Ectodermal cell (in vitro differentiated cells): ENCODE measurements at regions not wholly inside any gene's neighbourhood (a gene's known extent, or its start where the extent isn't known, plus 50 kb on each side); places are given as distances from the start of the nearest gene placed in this dataset.

Source experiments
- H3K27ac ChIP-seq: 2 replicates; pipeline ENCODE4 v1.7.0; 2013; ENCODE audit warnings: mild to moderate bottlenecking, low read depth, low read length; ENCODE audit not compliant: insufficient read depth, poor library complexity, severe bottlenecking
- H3K27me3 ChIP-seq: 2 replicates; pipeline ENCODE4 v1.7.0; 2013; ENCODE audit warnings: mild to moderate bottlenecking, low read length; ENCODE audit not compliant: insufficient read depth, control insufficient read depth, poor library complexity, severe bottlenecking
- H3K36me3 ChIP-seq: one replicate; pipeline ENCODE4 v1.7.0; 2013; ENCODE audit warnings: low read length; ENCODE audit not compliant: control insufficient read depth, insufficient read depth
- H3K4me1 ChIP-seq: one replicate; pipeline ENCODE4 v1.7.0; 2013; ENCODE audit warnings: low read length; ENCODE audit not compliant: control insufficient read depth, insufficient read depth
- H3K4me3 ChIP-seq: 2 replicates; pipeline ENCODE4 v1.7.0; 2013; ENCODE audit warnings: low read depth, low read length, control low read depth; ENCODE audit not compliant: insufficient read depth
- H3K9me3 ChIP-seq: 2 replicates; pipeline ENCODE4 v1.7.0; 2013; ENCODE audit warnings: mild to moderate bottlenecking, low read length, moderate library complexity; ENCODE audit not compliant: control insufficient read depth
- WGBS, 2 experiments: methylation state at CpG; one replicate each; pipeline ENCODE4 v1.1.7; 2013; ENCODE audit warnings: missing lambda C conversion rate in 2 of 2; 5-methylcytosine and 5-hydroxymethylcytosine counted together

DNA sequence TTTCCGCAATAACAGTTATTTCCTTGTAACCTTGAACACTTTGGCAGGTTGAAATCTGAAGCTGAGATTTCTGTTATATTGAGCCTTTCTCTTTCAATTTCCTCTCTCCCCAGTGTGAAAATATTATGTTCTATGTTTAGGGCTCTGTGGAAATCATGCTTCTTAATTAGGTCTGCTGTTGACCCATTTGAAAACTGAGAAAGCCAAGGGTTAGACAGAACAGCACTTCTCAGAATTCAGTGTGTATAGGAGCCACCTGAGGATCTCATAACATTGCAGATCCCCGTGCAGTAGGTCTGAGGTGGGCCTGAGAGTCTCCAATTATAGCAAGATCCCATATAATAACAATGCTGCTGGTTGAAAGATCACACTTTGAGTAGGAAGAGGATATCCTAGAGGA lies 230.2 kb upstream of the NT5C1B start:
- WGBS, 2 experiments: 91 to 93% methylated on average over 2 of the region's 2 CpGs
- H3K4me3 ChIP-seq: no peak overlapping the region
- H3K4me1 ChIP-seq: no peaks in the 10 kb centered on the region
- no peaks in the 10 kb centered on the region for H3K9me3 ChIP-seq
- no peaks in the 10 kb centered on the region for H3K36me3 ChIP-seq
- H3K27ac ChIP-seq: no peak overlapping the region
- H3K27me3 ChIP-seq: no peaks in the 10 kb centered on the region

DNA sequence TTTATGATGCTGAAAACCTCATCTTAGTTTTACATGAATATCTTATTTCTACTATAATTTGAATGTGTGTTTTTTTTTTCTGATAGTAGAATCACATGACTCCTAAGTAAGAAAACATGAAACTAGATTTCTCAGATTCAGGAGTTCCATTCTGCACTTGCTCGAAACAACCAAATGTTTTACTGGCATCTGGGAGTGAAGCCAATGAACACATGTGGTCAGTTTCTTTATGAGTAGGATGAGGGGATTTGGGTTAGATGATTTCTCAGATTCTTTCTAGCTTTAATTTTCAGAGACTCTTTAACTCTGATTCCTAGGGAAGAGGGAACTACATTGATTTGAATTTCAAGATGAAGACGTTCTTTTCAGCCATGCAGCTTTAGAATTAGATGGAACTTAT lies 225.0 kb upstream of the NT5C1B start:
- Histone ChIP-seq H3K4me3 (no peak overlapping the region), H3K27ac (no peak overlapping the region), H3K36me3 (no peaks in the 10 kb centered on the region), H3K9me3 (no peaks in the 10 kb centered on the region), H3K27me3 (no peaks in the 10 kb centered on the region), H3K4me1 (no peaks in the 10 kb centered on the region)
- WGBS, 2 experiments: 90 to 100% methylated on average over 1 to 2 of the region's 2 CpGs

DNA sequence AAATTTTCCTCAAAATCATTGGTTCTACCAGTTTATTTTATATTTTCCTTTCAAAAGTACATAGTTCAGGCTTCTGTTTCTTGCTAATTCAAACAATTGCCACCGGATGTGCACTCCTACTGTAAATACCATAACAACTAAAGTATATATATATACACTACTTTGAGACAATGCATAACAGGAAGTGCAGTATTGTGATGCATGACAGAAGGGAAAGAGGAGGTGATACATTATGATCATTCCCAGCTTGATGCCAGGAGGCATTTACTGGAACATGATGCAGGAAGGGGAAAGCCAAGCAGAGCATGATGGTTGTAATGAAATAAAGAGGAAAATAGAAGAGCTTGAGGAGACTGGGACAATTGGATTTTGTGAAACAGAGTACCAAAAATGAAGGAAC lies 215.2 kb upstream of the NT5C1B start:
- no peaks in the 10 kb centered on the region for H3K27me3 ChIP-seq
- no peak overlapping the region for H3K27ac ChIP-seq
- no peaks in the 10 kb centered on the region for H3K4me1 ChIP-seq
- H3K36me3 ChIP-seq: no peaks in the 10 kb centered on the region
- no peaks in the 10 kb centered on the region for H3K9me3 ChIP-seq
- no peak overlapping the region for H3K4me3 ChIP-seq
- WGBS, 2 experiments: 56% methylated on average over 1 of the region's 1 CpG; no CpG with 5 or more reads in 1 of the 2 experiments

DNA sequence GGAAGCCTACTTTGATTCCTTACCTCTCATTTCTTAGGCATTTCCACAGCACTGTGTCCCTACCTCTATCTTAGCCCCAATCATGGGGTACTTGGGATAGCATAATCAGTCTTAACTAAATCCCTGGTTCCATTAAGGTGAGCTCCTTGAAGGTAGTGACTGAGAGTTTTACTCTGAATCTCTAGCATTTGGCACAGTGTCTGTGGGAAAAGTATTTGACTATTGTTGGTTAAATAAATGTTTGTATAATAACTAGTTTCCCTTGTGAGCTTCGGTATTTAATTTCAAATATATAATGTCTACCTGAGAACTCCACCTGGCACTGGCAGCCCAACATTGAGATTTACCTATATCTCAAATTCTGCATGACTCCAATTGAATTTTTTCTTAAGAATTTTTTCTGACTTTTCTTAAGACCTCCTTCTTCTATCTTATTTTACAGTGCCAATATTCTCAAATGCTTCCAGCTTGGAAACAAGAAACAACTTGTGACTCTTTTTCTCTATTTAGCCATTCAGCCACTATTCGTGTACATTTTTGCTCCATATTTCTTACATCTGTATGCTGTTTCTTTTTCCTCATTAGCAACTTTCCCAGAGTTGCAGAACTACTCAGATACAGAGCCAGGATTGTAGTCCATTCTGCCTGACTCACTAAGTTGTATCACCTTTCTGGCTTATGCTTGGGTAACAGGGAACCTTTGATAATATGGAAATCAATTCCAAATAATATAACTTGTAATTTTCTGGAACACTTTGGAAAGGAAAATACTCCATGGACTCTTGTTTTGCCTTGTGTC lies 214.0 kb upstream of the NT5C1B start:
- no peaks in the 10 kb centered on the region for H3K27me3 ChIP-seq
- no peaks in the 10 kb centered on the region for H3K36me3 ChIP-seq
- no peak overlapping the region for H3K27ac ChIP-seq
- H3K4me3 ChIP-seq: no peak overlapping the region
- WGBS, 2 experiments: 91 to 93% methylated on average over 2 of the region's 2 CpGs
- H3K4me1 ChIP-seq: no peaks in the 10 kb centered on the region
- H3K9me3 ChIP-seq: no peaks in the 10 kb centered on the region

DNA sequence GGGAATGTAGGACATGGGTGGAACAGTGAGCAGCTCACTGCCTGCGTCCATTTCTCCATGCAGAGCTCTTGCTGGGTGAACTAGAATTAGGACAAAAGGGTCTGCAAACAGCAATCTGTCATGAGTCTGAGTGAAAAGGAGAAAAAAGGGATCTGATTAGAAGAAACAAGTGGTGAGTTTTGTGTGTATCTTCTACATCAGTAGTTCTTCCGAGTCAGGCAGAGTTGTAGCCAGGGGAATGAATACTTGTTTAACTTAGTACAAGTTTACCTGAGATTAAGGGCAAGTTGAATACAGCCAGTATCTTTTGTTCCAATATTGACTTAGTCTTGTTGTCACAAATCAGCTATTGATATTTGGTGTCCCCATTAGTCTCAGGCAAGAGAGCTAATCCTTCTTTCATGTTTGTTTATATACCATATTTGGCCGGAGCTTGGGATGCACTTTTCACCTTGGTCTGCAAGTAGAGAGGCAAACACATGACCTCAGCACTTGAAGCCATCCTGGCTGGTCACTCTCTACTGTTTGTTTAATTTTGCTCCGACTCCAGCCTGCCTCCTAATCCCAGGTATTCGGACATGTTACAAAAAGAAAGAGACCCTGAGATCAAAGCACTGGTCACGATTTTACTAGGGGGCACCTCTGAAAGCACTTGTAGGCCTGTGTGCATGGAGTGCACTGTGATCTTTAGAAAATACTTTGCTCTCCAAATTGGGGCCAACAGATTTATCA lies 211.0 kb upstream of the NT5C1B start:
- Histone ChIP-seq H3K27ac (no peak overlapping the region), H3K4me3 (no peak overlapping the region), H3K36me3 (no peaks in the 10 kb centered on the region), H3K9me3 (no peaks in the 10 kb centered on the region), H3K27me3 (no peaks in the 10 kb centered on the region), H3K4me1 (no peaks in the 10 kb centered on the region)
- 84 to 89% methylated on average over 6 of the region's 6 CpGs for WGBS, 2 experiments

DNA sequence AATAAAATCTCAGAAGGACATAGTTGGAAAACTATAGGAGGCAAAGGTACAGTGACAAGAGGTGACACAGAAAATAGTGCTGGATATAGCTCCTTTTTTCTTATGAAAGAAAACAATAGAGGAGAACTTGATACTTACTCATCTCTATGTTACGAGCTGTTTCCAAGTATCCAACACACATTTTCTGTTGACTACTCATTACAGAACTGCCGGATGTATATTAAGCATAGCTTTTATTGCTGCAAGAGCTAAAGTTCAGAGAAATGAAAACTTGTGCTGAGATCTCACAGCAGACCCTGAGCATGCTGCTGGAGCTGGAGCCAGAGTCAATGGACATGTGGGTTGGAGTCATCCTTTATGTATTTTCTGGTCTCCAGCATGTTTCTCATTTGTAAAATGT lies 210.0 kb upstream of the NT5C1B start:
- Histone ChIP-seq H3K9me3 (no peaks in the 10 kb centered on the region), H3K27me3 (no peaks in the 10 kb centered on the region), H3K4me1 (no peaks in the 10 kb centered on the region), H3K27ac (no peak overlapping the region), H3K36me3 (no peaks in the 10 kb centered on the region), H3K4me3 (no peak overlapping the region)
- WGBS, 2 experiments: 92 to 100% methylated on average over 1 to 2 of the region's 2 CpGs

DNA sequence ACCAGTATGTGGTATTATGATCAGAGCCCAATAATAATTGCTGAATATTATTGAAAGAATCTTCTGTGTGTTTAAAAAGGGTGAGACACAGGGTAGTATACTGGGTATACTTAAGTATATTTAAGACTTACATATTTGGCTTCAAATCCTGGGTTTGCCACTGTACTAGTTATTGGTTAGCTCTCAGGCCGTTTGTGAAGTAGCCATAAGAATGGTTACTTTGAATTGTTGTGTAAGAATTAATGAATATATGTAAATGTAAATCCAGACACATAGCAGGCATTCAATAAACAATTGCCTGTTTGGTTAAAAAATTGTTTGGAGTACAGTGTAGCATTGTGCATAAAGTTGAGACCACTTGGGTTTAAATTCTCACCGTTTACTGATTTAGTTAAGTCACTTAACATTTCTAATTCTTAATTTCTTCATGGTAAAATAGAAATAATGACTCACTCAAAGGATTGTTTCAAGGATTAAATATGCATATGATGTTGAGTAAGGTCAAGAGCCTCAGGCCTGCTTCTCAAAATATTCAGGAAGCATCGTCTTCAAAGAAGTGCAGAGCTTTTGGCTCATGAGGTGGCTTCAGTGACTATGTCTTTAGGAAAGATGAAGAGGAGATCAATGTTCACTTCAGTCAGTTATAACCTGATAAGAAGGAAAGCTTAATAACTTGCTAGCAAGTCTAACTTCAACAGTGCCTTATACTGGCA lies 207.9 kb upstream of the NT5C1B start:
- WGBS, 2 experiments: 91 to 96% methylated on average over 2 to 3 of the region's 3 CpGs

DNA sequence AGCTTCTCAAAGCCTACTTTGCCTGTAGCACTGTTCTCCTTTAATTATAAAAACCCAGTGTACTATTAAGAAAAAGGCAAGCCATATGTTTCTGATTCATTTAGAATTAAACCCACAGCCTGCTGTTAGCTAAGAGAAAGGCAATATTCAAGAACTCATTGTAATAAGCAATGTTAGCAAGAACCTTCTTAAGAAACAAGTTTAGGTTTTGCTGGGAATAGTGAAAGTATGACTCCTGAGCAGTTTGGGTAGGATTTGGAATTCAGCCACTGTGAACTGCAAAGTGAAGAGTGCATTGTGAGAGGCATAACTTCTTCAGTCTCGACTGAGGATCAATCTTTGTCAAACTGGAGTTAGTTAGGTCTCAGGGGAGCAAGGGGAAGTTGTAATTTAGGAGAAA lies 206.5 kb upstream of the NT5C1B start:
- WGBS, 2 experiments: 65 to 85% methylated on average over 1 of the region's 1 CpG
- Histone ChIP-seq H3K27me3 (no peaks in the 10 kb centered on the region), H3K36me3 (no peaks in the 10 kb centered on the region), H3K4me1 (no peaks in the 10 kb centered on the region), H3K27ac (no peak overlapping the region), H3K4me3 (no peak overlapping the region), H3K9me3 (no peaks in the 10 kb centered on the region)

More for the DNA sequence above, 207.9 kb upstream of the NT5C1B start:
- no peak overlapping the region for H3K27ac ChIP-seq
- no peaks in the 10 kb centered on the region for H3K27me3 ChIP-seq
- no peaks in the 10 kb centered on the region for H3K4me1 ChIP-seq
- H3K9me3 ChIP-seq: no peaks in the 10 kb centered on the region
- no peaks in the 10 kb centered on the region for H3K36me3 ChIP-seq
- H3K4me3 ChIP-seq: no peak overlapping the region

DNA sequence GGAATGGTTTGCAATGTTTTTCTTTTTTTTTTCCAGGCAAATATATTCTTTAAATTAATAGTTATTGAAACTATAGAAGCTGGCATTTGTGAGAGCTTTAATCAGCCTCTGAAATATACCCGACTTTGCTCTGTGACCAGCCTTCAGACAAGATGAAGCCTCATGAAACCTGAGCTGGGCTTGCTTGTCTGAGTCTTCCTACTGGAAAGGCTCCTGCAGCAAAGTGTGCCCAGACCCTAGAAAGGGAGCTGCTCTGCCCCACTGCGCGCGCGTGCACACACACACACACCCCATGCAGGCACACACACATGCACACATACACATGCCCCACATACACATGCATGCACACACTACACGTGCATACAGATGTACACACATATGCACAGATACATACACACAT lies 203.3 kb upstream of the NT5C1B start:
- 89 to 92% methylated on average over 6 of the region's 6 CpGs for WGBS, 2 experiments
- H3K27ac ChIP-seq: no peak overlapping the region
- H3K36me3 ChIP-seq: no peaks in the 10 kb centered on the region
- no peaks in the 10 kb centered on the region for H3K4me1 ChIP-seq
- no peaks in the 10 kb centered on the region for H3K9me3 ChIP-seq
- no peak overlapping the region for H3K4me3 ChIP-seq
- H3K27me3 ChIP-seq: no peaks in the 10 kb centered on the region

DNA sequence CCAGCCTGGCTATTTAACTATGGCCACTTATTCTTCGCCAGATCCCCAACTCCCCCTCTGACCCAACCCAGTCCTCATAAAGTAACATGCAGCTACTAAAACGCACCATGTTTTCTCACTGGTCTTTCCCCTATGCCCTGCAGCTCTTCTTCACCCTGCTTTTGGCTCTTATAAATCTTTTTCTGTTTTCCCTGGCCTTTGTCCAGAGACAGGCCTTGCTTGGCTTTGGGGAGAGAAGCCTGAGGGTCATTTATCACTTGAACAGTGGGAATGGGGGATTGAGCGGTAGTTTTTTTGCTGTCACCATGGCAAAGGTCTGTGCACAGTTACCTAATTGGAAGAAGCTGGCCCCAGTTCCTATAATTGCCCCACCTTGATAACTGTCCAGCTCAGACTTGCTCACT lies 202.9 kb upstream of the NT5C1B start:
- H3K4me1 ChIP-seq: no peaks in the 10 kb centered on the region
- no peak overlapping the region for H3K27ac ChIP-seq

More for the DNA sequence above, 202.9 kb upstream of the NT5C1B start:
- WGBS, 2 experiments: 92 to 98% methylated on average over 3 of the region's 3 CpGs
- H3K27me3 ChIP-seq: no peaks in the 10 kb centered on the region
- no peaks in the 10 kb centered on the region for H3K36me3 ChIP-seq
- H3K9me3 ChIP-seq: no peaks in the 10 kb centered on the region
- no peak overlapping the region for H3K4me3 ChIP-seq
